Natural killer cell (primary cell): ENCODE measurements at regions not wholly inside any gene's neighbourhood (a gene's known extent, or its start where the extent isn't known, plus 50 kb on each side); places are given as distances from the start of the nearest gene placed in this dataset.

Source experiments
- ATAC-seq, 3 donors: fragments of 150-1000 bp in 2 of 3; fragments of 200-7000 bp in 1 of 3; cut with Tn5 transposase; 1 replicate in 1 of 3; 2 replicates in 2 of 3; pipeline ENCODE4 v1.10.0; 2021; ENCODE audit warnings: mild to moderate bottlenecking in 2 of 3, moderate library complexity in 2 of 3
- DNase-seq, 2 donors: peaks; one replicate each; pipeline versions ENCODE4 v3.0.0 to v3.0.0-alpha.2; 2013 to 2021; ENCODE audit warnings: mixed read lengths in 1 of 2
- H3K27ac ChIP-seq: one replicate; pipeline ENCODE4 v1.5.1; 2013; ENCODE audit warnings: mild to moderate bottlenecking, low read length
- H3K27me3 ChIP-seq: one replicate; pipeline ENCODE4 v1.6.1; 2013; ENCODE audit warnings: low read length; ENCODE audit not compliant: control insufficient read depth, insufficient read depth
- H3K36me3 ChIP-seq: one replicate; pipeline ENCODE4 v1.6.1; 2013; ENCODE audit warnings: low read length; ENCODE audit not compliant: control insufficient read depth, insufficient read depth
- H3K4me1 ChIP-seq: one replicate; pipeline ENCODE4 v1.6.1; 2013; ENCODE audit warnings: low read length; ENCODE audit not compliant: control insufficient read depth, insufficient read depth
- H3K4me3 ChIP-seq: one replicate; pipeline ENCODE4 v1.5.1; 2013; ENCODE audit warnings: low read length
- H3K9me3 ChIP-seq: one replicate; pipeline ENCODE4 v1.6.1; 2013; ENCODE audit warnings: low read length; ENCODE audit not compliant: control insufficient read depth, insufficient read depth
- H3K27ac Mint-ChIP-seq, 2 donors: one replicate each; pipeline ENCODE4 v1.8.0; 2022; ENCODE audit warnings: mild to moderate bottlenecking in 2 of 2, mixed read lengths in 2 of 2, moderate library complexity in 1 of 2
- H3K27me3 Mint-ChIP-seq, 2 donors: one replicate each; pipeline ENCODE4 v1.8.0; 2022; ENCODE audit warnings: low read depth in 2 of 2, mixed read lengths in 2 of 2
- H3K36me3 Mint-ChIP-seq: one replicate; pipeline ENCODE4 v1.8.0; 2022; ENCODE audit warnings: mixed read lengths
- H3K4me1 Mint-ChIP-seq, 2 donors: one replicate each; pipeline ENCODE4 v1.8.0; 2022; ENCODE audit warnings: mixed read lengths in 2 of 2
- H3K4me3 Mint-ChIP-seq: one replicate; pipeline ENCODE4 v1.8.0; 2022; ENCODE audit warnings: mild to moderate bottlenecking, moderate library complexity, mixed read lengths
- H3K9me3 Mint-ChIP-seq, 2 donors: one replicate each; pipeline ENCODE4 v1.8.0; 2022; ENCODE audit warnings: mixed read lengths in 2 of 2
- CTCF ChIP-seq: fragments of 200-600 bp; IDR thresholded peaks from one replicate; pipeline ENCODE4 v1.8.0; 2022; ENCODE audit warnings: antibody characterized with exemption
- WGBS: methylation state at CpG from one replicate; pipeline ENCODE4 v1.1.7; 2013; ENCODE audit warnings: missing lambda C conversion rate; ENCODE audit not compliant: insufficient coverage; 5-methylcytosine and 5-hydroxymethylcytosine counted together
- intact Hi-C: fragments of 100-400 bp; cut with micrococcal nuclease; formaldehyde crosslinking; loops from one replicate; pipeline ENCODE4 v1.14.2; 2022

GRCh38 chr4:129578336-129578735, 482.4 kb downstream of the C4orf33 start:
- peaks cover 9% of the 10 kb centered on the region in 2 donors for H3K9me3 Mint-ChIP-seq
- no peak for ATAC-seq
- no peak for TF ChIP-seq CTCF

GRCh38 chr4:129581305-129581704, 485.4 kb downstream of the C4orf33 start:
- Histone ChIP-seq H3K27ac (no peak overlapping the region), H3K4me3 (no peak overlapping the region), H3K4me1 (no peaks in the 10 kb centered on the region), H3K27me3 (no peaks in the 10 kb centered on the region), H3K36me3 (no peaks in the 10 kb centered on the region), H3K9me3 (peaks cover 7% of the 10 kb centered on the region)
- no CpG with 5 or more reads among the region's 1 CpG for WGBS
- Mint-ChIP-seq H3K36me3 (no peaks in the 10 kb centered on the region), H3K4me3 (no peak overlapping the region), H3K4me1 (no peaks in the 10 kb centered on the region), H3K27me3 (no peaks in the 10 kb centered on the region), H3K27ac (no peak overlapping the region), H3K9me3 (peaks cover 11 to 13% of the 10 kb centered on the region in 2 donors)
- intact Hi-C loops = no loop called here
- no peak for DNase-seq
- TF ChIP-seq CTCF = no peak
- ATAC-seq = no peak

More at GRCh38 chr4:129578336-129578735, 482.4 kb downstream of the C4orf33 start:
- Histone ChIP-seq H3K27me3 (no peaks in the 10 kb centered on the region), H3K4me1 (no peaks in the 10 kb centered on the region), H3K36me3 (no peaks in the 10 kb centered on the region), H3K9me3 (peaks cover 7% of the 10 kb centered on the region), H3K4me3 (no peak overlapping the region), H3K27ac (no peak overlapping the region)
- no peaks in the 10 kb centered on the region for H3K4me1 Mint-ChIP-seq
- WGBS = 65% methylated on average over 6 of the region's 6 CpGs
- no peaks in the 10 kb centered on the region for H3K36me3 Mint-ChIP-seq
- H3K27ac Mint-ChIP-seq = no peak overlapping the region
- no peaks in the 10 kb centered on the region for H3K27me3 Mint-ChIP-seq
- intact Hi-C loops = no loop called here
- no peak overlapping the region for H3K4me3 Mint-ChIP-seq
- DNase-seq = no peak

GRCh38 chr4:129583868-129584267, 487.9 kb downstream of the C4orf33 start:
- intact Hi-C loops = no loop called here
- peaks cover 8 to 9% of the 10 kb centered on the region in 2 donors for H3K9me3 Mint-ChIP-seq
- no peak overlapping the region for H3K27ac Mint-ChIP-seq
- Histone ChIP-seq H3K36me3 (no peaks in the 10 kb centered on the region), H3K4me1 (no peaks in the 10 kb centered on the region), H3K27me3 (no peaks in the 10 kb centered on the region), H3K27ac (no peak overlapping the region), H3K4me3 (no peak overlapping the region), H3K9me3 (no peaks in the 10 kb centered on the region)
- WGBS = 52% methylated on average over 2 of the region's 2 CpGs
- H3K4me1 Mint-ChIP-seq = no peaks in the 10 kb centered on the region
- TF ChIP-seq CTCF = no peak
- H3K4me3 Mint-ChIP-seq = no peak overlapping the region
- H3K27me3 Mint-ChIP-seq = no peaks in the 10 kb centered on the region
- ATAC-seq (no peak), DNase-seq (no peak)
- no peaks in the 10 kb centered on the region for H3K36me3 Mint-ChIP-seq

- no peak for ATAC-seq
- no peak overlapping the region for H3K27ac Mint-ChIP-seq
- H3K9me3 Mint-ChIP-seq = peaks cover 4 to 7% of the 10 kb centered on the region in 2 donors
- Histone ChIP-seq H3K4me3 (no peak overlapping the region), H3K27ac (no peak overlapping the region), H3K4me1 (no peaks in the 10 kb centered on the region), H3K36me3 (no peaks in the 10 kb centered on the region), H3K9me3 (no peaks in the 10 kb centered on the region), H3K27me3 (no peaks in the 10 kb centered on the region)
- intact Hi-C loops = no loop called here
- H3K36me3 Mint-ChIP-seq = no peaks in the 10 kb centered on the region
- no peaks in the 10 kb centered on the region for H3K27me3 Mint-ChIP-seq
- no peak for DNase-seq
- no peak for TF ChIP-seq CTCF
- no peak overlapping the region for H3K4me3 Mint-ChIP-seq
- H3K4me1 Mint-ChIP-seq = no peaks in the 10 kb centered on the region
Measured at GRCh38 chr4:129598582-129598981, 502.6 kb downstream of the C4orf33 start.
